ENCODE measurements at regions not wholly inside any gene's neighbourhood (a gene's known extent, or its start where the extent isn't known, plus 50 kb on each side); places are given as distances from the start of the nearest gene placed in this dataset.
A peak's percentile ranks its signal among the peaks of the same experiment; 100 is the strongest.

GRCh38 chr16:51321251-51321650 lies 170.2 kb upstream of the SALL1 start:
- H3K36me3 Mint-ChIP-seq (ENCODE audit: low read depth): no peaks in the 10 kb centered on the region
- H3K4me1 Mint-ChIP-seq (ENCODE audit: low read depth): peaks cover 23% of the 10 kb centered on the region
- no peaks in the 10 kb centered on the region for H3K9me3 Mint-ChIP-seq
- no peak for TF ChIP-seq CTCF (IDR thresholded peaks at IDR 0.05)
- H3K27me3 Mint-ChIP-seq (ENCODE audit: insufficient read depth): 0 out of 2 replicates have a peak, but pooled peaks cover 1% of the 10 kb centered on the region
- H3K27ac Mint-ChIP-seq: no peak overlapping the region
- no peak overlapping the region for H3K4me3 Mint-ChIP-seq
- peak; percentile 23 for DNase-seq

- no peak overlapping the region for H3K4me3 Mint-ChIP-seq
- no peak for DNase-seq
- no peak overlapping the region for H3K27ac Mint-ChIP-seq
- no peaks in the 10 kb centered on the region for H3K27me3 Mint-ChIP-seq (ENCODE audit: insufficient read depth)
- no peaks in the 10 kb centered on the region for H3K36me3 Mint-ChIP-seq (ENCODE audit: low read depth)
- peaks cover 11% of the 10 kb centered on the region; the same call in 1 of the 2 replicates for H3K4me1 Mint-ChIP-seq (ENCODE audit: low read depth)
- no peaks in the 10 kb centered on the region for H3K9me3 Mint-ChIP-seq
- TF ChIP-seq CTCF (IDR thresholded peaks at IDR 0.05): no peak
Measured at GRCh38 chr16:51317575-51317974, 166.5 kb upstream of the SALL1 start.

- H3K27ac Mint-ChIP-seq: no peak overlapping the region
Measured at GRCh38 chr16:51313198-51313597, 162.1 kb upstream of the SALL1 start.

GRCh38 chr16:51312363-51313150 lies 161.5 kb upstream of the SALL1 start:
- no peak overlapping the region for H3K27ac Mint-ChIP-seq
- H3K9me3 Mint-ChIP-seq: no peaks in the 10 kb centered on the region
- no peak for DNase-seq
- no peaks in the 10 kb centered on the region; the same call in 1 of the 2 replicates for H3K27me3 Mint-ChIP-seq (ENCODE audit: insufficient read depth)
- TF ChIP-seq CTCF (IDR thresholded peaks at IDR 0.05): no peak
- no peak overlapping the region for H3K4me3 Mint-ChIP-seq
- H3K36me3 Mint-ChIP-seq (ENCODE audit: low read depth): no peaks in the 10 kb centered on the region
- no peaks in the 10 kb centered on the region for H3K4me1 Mint-ChIP-seq (ENCODE audit: low read depth)

More at GRCh38 chr16:51313198-51313597, 162.1 kb upstream of the SALL1 start:
- Mint-ChIP-seq H3K36me3 (ENCODE audit: low read depth) (no peaks in the 10 kb centered on the region), H3K27me3 (ENCODE audit: insufficient read depth) (no peaks in the 10 kb centered on the region; the same call in 1 of the 2 replicates), H3K9me3 (no peaks in the 10 kb centered on the region), H3K4me1 (ENCODE audit: low read depth) (no peaks in the 10 kb centered on the region), H3K4me3 (no peak overlapping the region)
- DNase-seq: no peak
- TF ChIP-seq CTCF (IDR thresholded peaks at IDR 0.05): no peak

GRCh38 chr16:51310159-51310558 lies 159.1 kb upstream of the SALL1 start:
- H3K36me3 Mint-ChIP-seq (ENCODE audit: low read depth): no peaks in the 10 kb centered on the region
- no peak for DNase-seq
- no peak for TF ChIP-seq CTCF (IDR thresholded peaks at IDR 0.05)
- no peaks in the 10 kb centered on the region for H3K9me3 Mint-ChIP-seq
- H3K4me3 Mint-ChIP-seq: no peak overlapping the region
- peaks cover 2% of the 10 kb centered on the region for H3K27me3 Mint-ChIP-seq (ENCODE audit: insufficient read depth)
- peaks cover 17% of the 10 kb centered on the region for H3K4me1 Mint-ChIP-seq (ENCODE audit: low read depth)
- no peak overlapping the region for H3K27ac Mint-ChIP-seq

All from HFFc6 (cell line).